DND-41 (cell line): ENCODE measurements at regions not wholly inside any gene's neighbourhood (a gene's known extent, or its start where the extent isn't known, plus 50 kb on each side); places are given as distances from the start of the nearest gene placed in this dataset.

ENCODE experiments used
- EZH2 ChIP-seq: IDR thresholded peaks from 3 replicates; pipeline ENCODE4 v1.6.1; 2012; ENCODE audit warnings: borderline replicate concordance, low read depth, mild to moderate bottlenecking, moderate library complexity, low read length, inconsistent platforms; ENCODE audit not compliant: severe bottlenecking
- TF ChIP-seq, protein P1 (sequence below): IDR thresholded peaks from 2 replicates; pipeline ENCODE4 v1.5.1; 2012; ENCODE audit warnings: borderline replicate concordance, low read length, moderate library complexity, mild to moderate bottlenecking; ENCODE audit not compliant: poor library complexity, severe bottlenecking; ENCODE audit errors: extremely low read depth

DNA sequence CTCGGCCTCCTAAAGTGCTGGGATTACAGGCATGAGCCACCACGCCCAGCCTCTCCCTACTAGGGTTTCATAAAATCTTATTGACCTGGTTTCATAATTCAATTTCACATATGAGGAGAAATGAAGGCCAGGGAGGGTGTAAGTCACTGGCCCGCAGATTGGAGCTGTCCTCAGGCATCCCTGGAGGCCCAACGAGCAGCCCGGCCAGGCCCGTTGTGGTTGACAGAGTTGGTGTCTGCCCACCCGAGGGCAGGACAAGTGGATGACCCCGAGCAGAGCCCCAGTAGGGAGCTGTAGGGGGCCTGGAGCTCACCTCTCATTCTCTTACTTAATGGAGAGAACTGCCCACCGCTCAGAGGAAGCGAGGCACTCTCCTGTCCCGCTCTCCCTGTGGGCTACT lies 78.9 kb downstream of the CPN2 start:
- TF ChIP-seq, protein P1, sequence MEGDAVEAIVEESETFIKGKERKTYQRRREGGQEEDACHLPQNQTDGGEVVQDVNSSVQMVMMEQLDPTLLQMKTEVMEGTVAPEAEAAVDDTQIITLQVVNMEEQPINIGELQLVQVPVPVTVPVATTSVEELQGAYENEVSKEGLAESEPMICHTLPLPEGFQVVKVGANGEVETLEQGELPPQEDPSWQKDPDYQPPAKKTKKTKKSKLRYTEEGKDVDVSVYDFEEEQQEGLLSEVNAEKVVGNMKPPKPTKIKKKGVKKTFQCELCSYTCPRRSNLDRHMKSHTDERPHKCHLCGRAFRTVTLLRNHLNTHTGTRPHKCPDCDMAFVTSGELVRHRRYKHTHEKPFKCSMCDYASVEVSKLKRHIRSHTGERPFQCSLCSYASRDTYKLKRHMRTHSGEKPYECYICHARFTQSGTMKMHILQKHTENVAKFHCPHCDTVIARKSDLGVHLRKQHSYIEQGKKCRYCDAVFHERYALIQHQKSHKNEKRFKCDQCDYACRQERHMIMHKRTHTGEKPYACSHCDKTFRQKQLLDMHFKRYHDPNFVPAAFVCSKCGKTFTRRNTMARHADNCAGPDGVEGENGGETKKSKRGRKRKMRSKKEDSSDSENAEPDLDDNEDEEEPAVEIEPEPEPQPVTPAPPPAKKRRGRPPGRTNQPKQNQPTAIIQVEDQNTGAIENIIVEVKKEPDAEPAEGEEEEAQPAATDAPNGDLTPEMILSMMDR = no peak
- no peak for TF ChIP-seq EZH2
